Femur (tissue), 1 donor: ENCODE measurements at regions not wholly inside any gene's neighbourhood (a gene's known extent, or its start where the extent isn't known, plus 50 kb on each side); places are given as distances from the start of the nearest gene placed in this dataset.
"Not testable (repeated sequence)": the region's sequence is repeated elsewhere in the genome, so short reads cannot be mapped to it uniquely, and the experiment has no call there.

Experiments
- DNase-seq: peaks from one replicate; pipeline ENCODE4 v3.0.0-alpha.2; 2017

- DNase-seq, result no peak
Measured at GRCh38 chr5:100188339-100188738, 346.8 kb upstream of the FAM174A start.

GRCh38 chr5:100186181-100186580, 349.0 kb upstream of the FAM174A start:
- DNase-seq, result no peak

DNA sequence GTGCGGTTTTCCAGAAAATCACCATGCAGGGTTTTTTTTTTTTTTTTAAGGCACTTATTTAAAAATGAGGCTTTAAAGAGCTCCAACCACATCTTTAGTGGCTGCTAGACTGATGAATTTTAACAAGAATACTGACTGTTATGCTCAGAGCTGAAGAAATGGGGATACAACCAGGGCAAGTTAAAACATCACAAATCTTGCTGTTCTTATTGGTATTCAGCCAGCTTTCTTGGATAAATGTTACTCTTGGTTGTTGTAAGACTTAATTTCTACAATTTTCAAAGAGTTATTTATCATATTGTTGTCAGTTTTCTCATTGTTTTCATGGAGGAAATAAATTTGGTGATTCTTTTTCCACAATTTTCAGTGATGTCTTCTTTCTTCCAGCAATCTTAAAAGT, 352.8 kb upstream of the FAM174A start:
- no peak for DNase-seq

GRCh38 chr5:100175346-100175745, 359.8 kb upstream of the FAM174A start:
- DNase-seq, result no peak

- no peak for DNase-seq
Measured at GRCh38 chr5:100165309-100165708, 369.9 kb upstream of the FAM174A start.

DNA sequence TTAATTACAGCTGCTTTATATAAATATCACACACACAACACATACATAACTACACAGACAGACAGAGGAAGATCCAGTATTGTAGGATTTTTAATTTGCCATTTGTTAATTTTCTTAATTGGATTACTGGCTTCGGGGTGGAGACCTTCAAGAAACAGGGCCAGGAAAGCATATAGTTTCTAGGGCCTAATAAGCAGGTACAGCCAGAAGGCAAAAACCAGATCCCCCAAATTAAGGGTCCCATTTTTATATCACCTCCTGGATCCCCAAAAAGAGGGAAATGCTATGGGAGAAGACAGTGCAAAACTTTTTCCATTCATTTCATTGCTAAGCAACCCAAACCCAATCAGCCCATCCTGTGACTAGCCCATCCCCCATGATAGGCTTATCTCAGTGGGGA, 373.3 kb upstream of the FAM174A start:
- no peak for DNase-seq

DNA sequence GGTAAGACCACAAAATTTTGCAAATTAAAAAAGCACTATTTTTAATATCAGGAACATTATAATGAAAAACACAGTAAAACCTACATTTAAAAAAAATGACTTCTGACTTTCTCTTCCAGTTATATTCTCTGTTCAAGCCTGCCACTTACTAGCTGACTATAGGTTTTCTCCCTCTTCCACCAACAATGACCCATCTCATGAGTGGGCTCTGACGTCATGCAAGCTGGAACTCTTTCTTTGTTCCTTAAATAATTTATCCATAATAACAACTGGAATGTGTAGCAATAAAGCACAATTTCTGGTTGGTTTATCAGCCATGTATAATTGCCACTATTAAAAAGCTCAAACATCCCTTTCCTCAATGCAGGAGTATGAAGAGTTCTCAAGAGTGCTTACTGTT, 378.1 kb upstream of the FAM174A start:
- no peak for DNase-seq

DNA sequence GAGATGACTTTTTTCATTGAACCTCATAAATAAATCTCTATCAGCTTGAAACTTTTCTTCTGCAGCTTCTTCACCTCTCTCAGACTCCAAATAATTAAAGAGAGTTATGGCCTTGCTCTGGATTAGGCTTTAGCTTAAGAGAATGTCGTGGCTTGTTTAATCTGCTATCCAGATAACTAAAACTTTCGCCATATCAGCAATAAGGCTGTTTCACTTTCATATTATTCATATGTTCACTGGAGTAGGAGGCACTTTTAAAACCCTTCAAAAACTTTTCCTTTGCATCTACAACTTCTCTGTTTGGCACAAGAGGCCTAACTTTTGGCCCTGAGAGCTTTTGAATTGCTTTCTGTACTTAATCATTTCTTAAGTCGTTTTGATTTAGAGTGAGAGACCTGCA, 386.9 kb upstream of the FAM174A start:
- DNase-seq, result no peak

DNA sequence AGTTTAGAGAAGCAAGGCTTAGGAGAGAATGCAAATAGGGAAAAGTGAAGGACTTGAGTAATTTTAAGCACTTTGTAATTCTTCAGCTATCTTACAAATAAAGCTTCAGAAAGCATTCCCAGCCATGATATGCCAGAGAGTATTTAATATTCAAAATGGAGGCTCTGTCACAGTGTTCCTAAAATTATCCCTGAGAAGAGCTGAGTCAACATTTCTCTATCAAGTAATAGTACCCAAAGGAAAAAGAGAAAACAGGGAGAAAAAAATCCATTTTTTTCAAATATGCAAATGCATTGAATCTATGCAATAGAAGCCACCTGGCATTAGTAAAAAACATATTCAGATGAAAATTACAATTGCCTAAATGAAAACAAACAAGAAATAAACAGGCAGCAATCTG, 392.6 kb upstream of the FAM174A start:
- no peak for DNase-seq

DNA sequence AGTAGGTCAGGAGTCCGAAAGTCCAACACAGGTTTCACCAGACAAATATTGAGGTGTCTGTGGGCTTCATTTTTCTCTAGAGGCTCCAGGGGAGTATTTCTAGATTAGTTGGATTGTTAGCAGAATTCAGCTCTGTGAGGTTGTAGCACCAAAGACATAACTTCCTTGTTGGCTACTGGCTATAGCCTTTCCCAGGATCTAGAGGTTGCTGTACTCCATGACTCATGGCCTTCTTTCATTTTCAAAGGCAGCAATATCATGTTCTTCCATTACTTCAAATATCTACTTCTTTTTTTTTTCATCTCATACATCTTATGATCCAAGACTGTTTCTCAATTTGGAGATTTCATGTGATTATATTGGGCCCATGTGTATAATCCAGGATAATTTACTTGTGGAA, 404.0 kb upstream of the FAM174A start:
- no peak for DNase-seq

GRCh38 chr5:100130307-100130706, 404.9 kb upstream of the FAM174A start:
- no peak for DNase-seq

DNA sequence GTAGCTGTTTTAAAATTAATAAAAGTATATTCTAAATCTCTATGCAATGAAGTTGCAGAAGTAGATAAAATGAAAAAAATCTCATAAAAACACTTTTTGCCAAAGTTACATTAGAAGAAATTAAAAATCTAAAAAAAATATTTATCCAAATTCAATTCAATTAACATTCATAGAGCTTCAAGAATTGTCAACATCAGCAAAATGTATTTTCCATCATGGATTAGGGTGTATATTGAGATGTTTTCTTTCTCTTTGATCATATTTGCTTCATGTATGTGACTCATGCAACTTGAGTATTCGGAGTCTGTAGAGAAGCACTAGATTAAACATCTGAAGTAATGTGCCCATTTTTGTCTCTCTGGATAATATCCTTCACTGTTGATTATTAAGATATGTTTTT, 415.3 kb upstream of the FAM174A start:
- DNase-seq, result no peak

- DNase-seq, result no peak
Measured at GRCh38 chr5:100110497-100110896, 424.7 kb upstream of the FAM174A start.

GRCh38 chr5:100108883-100109282, 426.3 kb upstream of the FAM174A start:
- DNase-seq, result no peak

- DNase-seq, result not testable (repeated sequence)
Measured at GRCh38 chr5:100103592-100104119, 431.5 kb upstream of the FAM174A start.

DNA sequence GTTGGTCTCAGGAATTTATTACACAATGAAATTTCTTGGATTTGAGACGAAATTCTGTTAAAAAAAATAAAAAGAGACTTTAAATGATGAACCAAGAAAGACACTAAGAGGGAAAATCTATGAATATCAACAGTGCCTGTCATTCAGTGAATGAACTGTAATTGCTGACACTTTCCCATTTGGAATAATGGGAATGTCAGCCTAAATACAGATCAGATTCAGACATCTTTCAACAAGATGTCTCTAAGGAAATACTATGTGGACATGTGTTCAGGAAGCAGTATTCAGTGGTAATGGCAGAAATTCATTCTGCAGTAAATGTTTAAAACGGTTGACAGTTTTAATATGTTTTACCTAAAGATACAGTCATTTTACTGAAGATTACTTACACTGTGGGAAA, 433.7 kb upstream of the FAM174A start:
- not testable (repeated sequence) for DNase-seq

GRCh38 chr5:100096328-100096727, 438.8 kb upstream of the FAM174A start:
- not testable (repeated sequence) for DNase-seq

DNA sequence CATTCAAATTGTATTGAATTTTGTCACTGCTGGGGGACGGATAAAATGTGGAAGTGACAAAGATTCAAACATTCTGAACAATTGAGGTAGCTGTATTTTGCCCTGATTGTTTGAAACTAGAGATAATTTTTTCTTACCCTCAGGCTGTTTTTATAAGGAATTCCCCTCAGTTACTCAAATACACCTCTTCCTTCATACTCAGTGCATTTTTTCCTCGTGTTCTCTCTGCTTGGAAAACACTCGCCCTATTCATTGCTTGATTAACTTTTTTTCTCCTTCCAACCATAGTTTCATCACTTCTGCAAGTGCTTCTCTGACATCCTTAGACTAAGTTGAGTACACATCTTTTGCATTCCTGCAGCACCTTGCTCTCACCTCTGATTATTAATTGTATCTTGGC, 454.5 kb upstream of the FAM174A start:
- DNase-seq, result not testable (repeated sequence)

- not testable (repeated sequence) for DNase-seq
Measured at GRCh38 chr5:100079163-100079562, 456.0 kb upstream of the FAM174A start.

GRCh38 chr5:100066020-100066419, 469.2 kb upstream of the FAM174A start:
- not testable (repeated sequence) for DNase-seq

DNA sequence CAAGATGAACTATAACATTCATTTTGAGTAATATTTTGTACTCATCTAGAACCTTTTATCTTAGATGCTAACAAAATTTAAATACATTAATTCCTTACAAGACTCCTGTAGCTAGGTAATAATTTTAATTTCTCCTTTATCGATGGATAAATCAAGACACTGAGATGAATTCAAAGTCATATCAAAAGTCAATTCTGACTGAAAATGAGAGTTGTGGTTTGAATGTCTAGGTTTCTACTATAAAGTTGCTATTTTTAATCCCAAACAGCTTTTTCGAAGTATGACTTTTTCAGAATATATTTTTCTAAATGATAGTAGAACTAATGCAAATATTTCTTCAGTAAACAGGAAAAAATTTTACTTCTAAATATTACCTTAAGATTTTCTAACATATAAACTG, 491.7 kb upstream of the FAM174A start:
- DNase-seq, result no peak

DNA sequence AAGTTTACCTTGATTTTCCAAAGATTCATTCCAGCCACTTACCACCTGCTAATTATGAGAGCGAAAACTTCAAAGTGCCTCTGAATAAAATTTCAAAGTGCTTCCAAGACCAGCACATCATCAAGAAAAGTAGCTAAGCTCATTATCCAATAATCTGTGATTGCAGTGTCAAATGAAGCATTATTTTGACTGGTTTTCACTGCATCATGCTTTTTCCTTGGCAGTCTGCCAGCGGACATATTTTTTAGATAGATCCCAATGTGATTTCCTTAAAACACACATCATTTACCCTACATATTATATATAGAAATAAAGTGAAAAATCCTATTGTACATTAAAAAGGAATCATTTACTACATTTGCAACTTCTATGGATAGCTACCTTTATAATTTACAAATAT, 508.6 kb upstream of the FAM174A start:
- no peak for DNase-seq

GRCh38 chr5:100023536-100023935, 511.6 kb upstream of the FAM174A start:
- no peak for DNase-seq

DNA sequence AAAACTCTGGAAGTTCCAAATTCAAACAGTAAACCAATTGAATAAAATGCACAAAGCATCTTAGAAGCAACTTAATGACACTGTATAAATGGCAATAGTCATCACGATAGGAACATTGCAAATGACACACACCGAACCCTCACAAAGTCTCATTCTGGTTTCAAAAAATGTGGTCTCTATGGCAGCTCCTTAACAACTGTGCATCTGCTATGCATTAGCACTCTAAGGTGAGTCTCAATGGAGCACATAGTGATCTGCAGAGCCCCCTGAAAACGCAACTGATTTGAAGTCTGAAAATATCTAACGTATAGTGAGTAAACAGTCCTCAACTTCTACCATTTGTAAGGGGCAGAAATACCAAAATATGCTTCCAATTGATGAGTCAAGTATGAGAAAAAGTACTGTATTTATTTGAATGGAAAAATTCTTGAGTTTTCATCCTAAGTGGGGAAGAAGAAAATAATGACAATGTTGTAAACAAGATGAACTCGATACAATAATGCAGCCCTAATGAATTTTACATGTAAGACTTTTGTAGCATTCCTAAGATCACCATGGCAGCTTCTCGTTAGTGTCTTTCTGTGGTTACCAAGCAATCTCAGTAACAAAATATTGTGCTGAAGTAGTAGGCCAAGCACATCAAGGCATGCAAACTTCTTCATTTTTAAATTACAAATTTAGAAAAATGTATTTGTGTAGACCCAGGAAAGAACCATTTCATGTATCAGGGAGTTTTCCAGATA, 517.5 kb upstream of the FAM174A start:
- DNase-seq, result no peak

- not testable (repeated sequence) for DNase-seq
Measured at GRCh38 chr5:100013305-100013704, 521.9 kb upstream of the FAM174A start.
